HEK293T (cell line): ENCODE measurements at regions not wholly inside any gene's neighbourhood (a gene's known extent, or its start where the extent isn't known, plus 50 kb on each side); places are given as distances from the start of the nearest gene placed in this dataset.

Experiments
- ARNT ChIP-seq: fragments of 450-650 bp; IDR thresholded peaks from 2 replicates; pipeline ENCODE4 v1.6.1; 2017; ENCODE audit warnings: mild to moderate bottlenecking
- BHLHE40 ChIP-seq: fragments of 450-650 bp; IDR thresholded peaks from 2 replicates; pipeline ENCODE4 v1.6.1; 2016; ENCODE audit warnings: mild to moderate bottlenecking, moderate library complexity, borderline replicate concordance
- CTBP1 ChIP-seq: fragments of 450-650 bp; IDR thresholded peaks from 2 replicates; pipeline ENCODE4 v1.6.1; 2016; ENCODE audit warnings: borderline replicate concordance
- ELF4 ChIP-seq: fragments of 450-650 bp; IDR thresholded peaks from 2 replicates; pipeline ENCODE4 v1.6.1; 2017; ENCODE audit warnings: antibody characterized with exemption
- FOXA1 ChIP-seq: fragments of 450-650 bp; IDR thresholded peaks from 2 replicates; pipeline ENCODE4 v1.6.1; 2016; ENCODE audit warnings: mild to moderate bottlenecking
- FOXM1 ChIP-seq: fragments of 450-650 bp; IDR thresholded peaks from 2 replicates; pipeline ENCODE4 v1.6.1; 2017; ENCODE audit warnings: mild to moderate bottlenecking, borderline replicate concordance
- HDGF ChIP-seq: fragments of 450-650 bp; IDR thresholded peaks from 2 replicates; pipeline ENCODE4 v1.6.1; 2017; ENCODE audit warnings: antibody characterized with exemption, borderline replicate concordance
- LEF1 ChIP-seq: fragments of 450-650 bp; IDR thresholded peaks from 2 replicates; pipeline ENCODE4 v1.6.1; 2017; ENCODE audit warnings: mild to moderate bottlenecking, borderline replicate concordance
- NFRKB ChIP-seq: fragments of 450-650 bp; IDR thresholded peaks from 2 replicates; pipeline ENCODE4 v1.6.1; 2016; ENCODE audit warnings: mild to moderate bottlenecking, moderate library complexity
- SP1 ChIP-seq: fragments of 450-650 bp; IDR thresholded peaks from 2 replicates; pipeline ENCODE4 v1.6.1; 2017
- SUZ12 ChIP-seq: fragments of 450-650 bp; IDR thresholded peaks from 2 replicates; pipeline ENCODE4 v1.6.1; 2016; ENCODE audit warnings: mild to moderate bottlenecking
- TARDBP ChIP-seq: fragments of 450-650 bp; IDR thresholded peaks from 2 replicates; pipeline ENCODE4 v1.6.1; 2016
- ZNF384 ChIP-seq: fragments of 450-650 bp; IDR thresholded peaks from 2 replicates; pipeline ENCODE4 v1.6.1; 2016

DNA sequence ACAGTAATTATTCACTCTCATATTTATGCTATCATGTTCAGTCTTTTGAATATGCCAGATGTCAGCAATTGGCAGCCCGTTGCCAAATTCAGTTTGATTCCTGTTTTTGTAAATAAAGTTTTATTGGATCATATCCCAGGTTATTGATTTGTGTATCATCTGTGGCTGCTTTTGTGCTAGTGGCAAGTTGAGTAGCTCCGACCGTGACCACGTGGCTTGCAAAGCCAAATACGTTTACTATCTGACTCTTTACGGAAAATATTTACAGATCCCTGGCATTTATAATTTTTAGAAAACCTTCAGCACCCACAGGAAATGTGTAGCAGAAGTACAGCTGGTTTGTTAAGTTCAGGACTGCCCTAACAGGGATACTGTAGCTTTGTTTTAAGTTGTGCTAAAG lies 67.4 kb downstream of the VCX2 start:
- TF ChIP-seq SUZ12: no peak
- no peak for TF ChIP-seq BHLHE40
- no peak for TF ChIP-seq SP1
- no peak for TF ChIP-seq TARDBP
- no peak for TF ChIP-seq LEF1
- TF ChIP-seq ELF4: no peak
- TF ChIP-seq FOXM1: no peak
- TF ChIP-seq HDGF: no peak
- TF ChIP-seq CTBP1: no peak
- TF ChIP-seq FOXA1: no peak
- TF ChIP-seq NFRKB: no peak
- no peak for TF ChIP-seq ZNF384
- no peak for TF ChIP-seq ARNT
